ENCODE measurements at regions not wholly inside any gene's neighbourhood (a gene's known extent, or its start where the extent isn't known, plus 50 kb on each side); places are given as distances from the start of the nearest gene placed in this dataset.

DNA sequence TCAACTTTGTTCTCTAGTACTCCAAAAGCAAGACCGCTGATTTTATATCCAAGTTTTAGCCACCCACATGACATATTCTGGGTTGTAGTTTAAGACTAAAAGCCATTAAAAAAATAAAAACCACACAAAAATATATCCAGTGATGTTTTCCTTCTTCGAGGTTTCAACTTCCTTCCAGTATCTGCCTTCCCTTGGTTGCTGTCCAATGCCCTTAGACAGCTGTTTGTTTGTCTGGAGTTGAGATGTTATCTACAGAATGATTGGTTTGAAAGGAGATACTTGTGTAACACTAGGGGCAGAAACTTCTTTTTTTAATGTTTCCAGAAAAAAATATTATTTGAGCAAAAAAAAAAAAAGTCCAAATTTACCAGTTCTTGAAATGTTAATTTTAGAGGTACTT, 591.5 kb upstream of the PCDH9 start:
- no peak overlapping the region for H3K4me2 ChIP-seq (ENCODE audit: control insufficient read depth, extremely low read depth, insufficient read depth, low read depth, low read length)
- DNase-seq (ENCODE audit: low read depth, low spot score), result no peak
- H4K20me1 ChIP-seq (ENCODE audit: control insufficient read depth, extremely low read depth, insufficient read depth, low read length), result no peaks in the 10 kb centered on the region
- no peaks in the 10 kb centered on the region for H3K79me2 ChIP-seq (ENCODE audit: control insufficient read depth, insufficient read depth, low read length)
- no peak for TF ChIP-seq EZH2 (IDR thresholded peaks at IDR 0.05; ENCODE audit: low read length)
- TF ChIP-seq, protein P1, sequence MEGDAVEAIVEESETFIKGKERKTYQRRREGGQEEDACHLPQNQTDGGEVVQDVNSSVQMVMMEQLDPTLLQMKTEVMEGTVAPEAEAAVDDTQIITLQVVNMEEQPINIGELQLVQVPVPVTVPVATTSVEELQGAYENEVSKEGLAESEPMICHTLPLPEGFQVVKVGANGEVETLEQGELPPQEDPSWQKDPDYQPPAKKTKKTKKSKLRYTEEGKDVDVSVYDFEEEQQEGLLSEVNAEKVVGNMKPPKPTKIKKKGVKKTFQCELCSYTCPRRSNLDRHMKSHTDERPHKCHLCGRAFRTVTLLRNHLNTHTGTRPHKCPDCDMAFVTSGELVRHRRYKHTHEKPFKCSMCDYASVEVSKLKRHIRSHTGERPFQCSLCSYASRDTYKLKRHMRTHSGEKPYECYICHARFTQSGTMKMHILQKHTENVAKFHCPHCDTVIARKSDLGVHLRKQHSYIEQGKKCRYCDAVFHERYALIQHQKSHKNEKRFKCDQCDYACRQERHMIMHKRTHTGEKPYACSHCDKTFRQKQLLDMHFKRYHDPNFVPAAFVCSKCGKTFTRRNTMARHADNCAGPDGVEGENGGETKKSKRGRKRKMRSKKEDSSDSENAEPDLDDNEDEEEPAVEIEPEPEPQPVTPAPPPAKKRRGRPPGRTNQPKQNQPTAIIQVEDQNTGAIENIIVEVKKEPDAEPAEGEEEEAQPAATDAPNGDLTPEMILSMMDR (optimal IDR thresholded peaks at IDR 0.05 in 1 of 3, IDR thresholded peaks at IDR 0.05 in 1 of 3, conservative IDR thresholded peaks at IDR 0.05 in 1 of 3; ENCODE audit: extremely low read depth in 1 of 3, insufficient read depth in 2 of 3, low read length in 3 of 3), result no peak
- no peaks in the 10 kb centered on the region for H3K27me3 ChIP-seq (ENCODE audit: control insufficient read depth, extremely low read depth, insufficient read depth, low read length)
- no peak overlapping the region for H2AFZ ChIP-seq (ENCODE audit: control insufficient read depth, low read length)
- H3K9me1 ChIP-seq (ENCODE audit: control insufficient read depth, extremely low read depth, insufficient read depth, low read length), result no peaks in the 10 kb centered on the region
- no peaks in the 10 kb centered on the region for H3K36me3 ChIP-seq (ENCODE audit: control insufficient read depth in 2 of 2, extremely low read depth in 1 of 2, insufficient read depth in 2 of 2, low read length in 2 of 2)
- dilution Hi-C loops (cut with MboI; ENCODE audit: extremely low pct_ligation_motif_present, low sequenced_read_pairs), result no loop called here
- no peaks in the 10 kb centered on the region for H3K9me3 ChIP-seq (ENCODE audit: control insufficient read depth, low read depth, low read length)
- no peak overlapping the region for H3K4me3 ChIP-seq (ENCODE audit: control insufficient read depth in 2 of 3, extremely low read depth in 1 of 3, insufficient read depth in 2 of 3, low read depth in 1 of 3, low read length in 3 of 3)
- no peak overlapping the region for H3K9ac ChIP-seq (ENCODE audit: control insufficient read depth, extremely low read depth, insufficient read depth, low read length)
- H3K4me1 ChIP-seq (ENCODE audit: control insufficient read depth, extremely low read depth, insufficient read depth, low read length), result no peaks in the 10 kb centered on the region
- H3K27ac ChIP-seq (ENCODE audit: control insufficient read depth, insufficient read depth, low read length), result no peak overlapping the region
- no peak for FAIRE-seq

DNA sequence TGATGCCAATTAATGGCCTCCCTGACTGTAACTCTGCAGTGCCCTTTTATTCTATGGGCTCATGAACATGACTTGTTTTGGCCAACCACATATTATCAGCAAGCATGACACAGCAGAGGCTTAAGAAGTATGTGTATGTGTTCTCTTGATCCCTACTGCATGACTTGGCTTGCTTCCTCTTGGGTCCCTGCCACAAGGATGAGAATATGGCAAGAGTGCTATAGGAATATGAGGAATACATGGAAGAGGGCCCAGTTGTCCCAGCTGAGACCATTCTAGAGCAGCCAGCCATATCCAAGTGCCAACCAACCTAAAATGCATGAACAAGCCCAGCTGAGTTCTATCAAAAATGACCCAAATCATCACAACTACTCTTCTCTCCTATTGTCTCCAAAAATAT, 576.7 kb upstream of the PCDH9 start:
- dilution Hi-C loops (cut with MboI; ENCODE audit: extremely low pct_ligation_motif_present, low sequenced_read_pairs), result no loop called here
- DNase-seq (ENCODE audit: low read depth, low spot score), result no peak
- H3K4me3 ChIP-seq (ENCODE audit: control insufficient read depth in 2 of 3, extremely low read depth in 1 of 3, insufficient read depth in 2 of 3, low read depth in 1 of 3, low read length in 3 of 3), result no peak overlapping the region

More for the DNA sequence above, 576.7 kb upstream of the PCDH9 start:
- no peaks in the 10 kb centered on the region for H4K20me1 ChIP-seq (ENCODE audit: control insufficient read depth, extremely low read depth, insufficient read depth, low read length)
- H3K27me3 ChIP-seq (ENCODE audit: control insufficient read depth, extremely low read depth, insufficient read depth, low read length), result no peaks in the 10 kb centered on the region
- H3K36me3 ChIP-seq (ENCODE audit: control insufficient read depth in 2 of 2, extremely low read depth in 1 of 2, insufficient read depth in 2 of 2, low read length in 2 of 2), result no peaks in the 10 kb centered on the region
- no peaks in the 10 kb centered on the region for H3K79me2 ChIP-seq (ENCODE audit: control insufficient read depth, insufficient read depth, low read length)
- no peak overlapping the region for H2AFZ ChIP-seq (ENCODE audit: control insufficient read depth, low read length)
- TF ChIP-seq, protein P1 (optimal IDR thresholded peaks at IDR 0.05 in 1 of 3, IDR thresholded peaks at IDR 0.05 in 1 of 3, conservative IDR thresholded peaks at IDR 0.05 in 1 of 3; ENCODE audit: extremely low read depth in 1 of 3, insufficient read depth in 2 of 3, low read length in 3 of 3), result no peak
- no peak for TF ChIP-seq EZH2 (IDR thresholded peaks at IDR 0.05; ENCODE audit: low read length)
- H3K9me1 ChIP-seq (ENCODE audit: control insufficient read depth, extremely low read depth, insufficient read depth, low read length), result no peaks in the 10 kb centered on the region
- H3K4me2 ChIP-seq (ENCODE audit: control insufficient read depth, extremely low read depth, insufficient read depth, low read depth, low read length), result no peak overlapping the region
- no peak for FAIRE-seq
- no peaks in the 10 kb centered on the region for H3K9me3 ChIP-seq (ENCODE audit: control insufficient read depth, low read depth, low read length)
- no peak overlapping the region for H3K9ac ChIP-seq (ENCODE audit: control insufficient read depth, extremely low read depth, insufficient read depth, low read length)
- H3K27ac ChIP-seq (ENCODE audit: control insufficient read depth, insufficient read depth, low read length), result no peak overlapping the region
- no peaks in the 10 kb centered on the region for H3K4me1 ChIP-seq (ENCODE audit: control insufficient read depth, extremely low read depth, insufficient read depth, low read length)

All from keratinocyte (primary cell).